ENCODE measurements at regions not wholly inside any gene's neighbourhood (a gene's known extent, or its start where the extent isn't known, plus 50 kb on each side); places are given as distances from the start of the nearest gene placed in this dataset.

DNA sequence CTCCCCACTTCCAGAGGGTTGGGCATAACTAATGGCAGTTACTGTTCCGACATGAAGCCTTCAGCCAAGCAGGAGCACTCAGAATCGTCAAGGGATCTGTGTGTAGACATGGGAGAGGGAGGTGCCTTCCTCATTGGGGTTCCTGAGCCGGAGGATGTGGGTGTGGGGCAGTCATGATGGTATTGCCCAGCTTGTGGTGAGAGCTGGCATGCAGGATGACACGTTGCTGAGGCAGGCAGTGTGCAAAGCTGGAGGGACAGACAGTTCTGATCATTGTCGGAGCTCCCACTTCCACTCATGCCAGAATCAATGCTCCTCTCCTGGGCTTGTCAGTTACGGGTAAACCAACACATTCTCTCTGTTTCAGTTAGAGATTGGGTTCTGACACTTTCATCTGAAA lies 83.9 kb upstream of the TSC22D1 start:
- H3K36me3 ChIP-seq = no peaks in the 10 kb centered on the region
- H3K27me3 ChIP-seq (replicated peaks in 1 of 7) = no peaks in the 10 kb centered on the region
- no peak overlapping the region for H3K4me3 ChIP-seq
- intact Hi-C loops (cut with DNase I; ENCODE audit: low total_unique reads) = no loop called here
- no peak overlapping the region for H3K27ac ChIP-seq
- 74 to 87% (median 81%) methylated on average over 6 of the region's 6 CpGs for WGBS, 5 donors
- DNase-seq = no peak
- H3K4me1 ChIP-seq = no peaks in the 10 kb centered on the region
- TF ChIP-seq, protein P1, sequence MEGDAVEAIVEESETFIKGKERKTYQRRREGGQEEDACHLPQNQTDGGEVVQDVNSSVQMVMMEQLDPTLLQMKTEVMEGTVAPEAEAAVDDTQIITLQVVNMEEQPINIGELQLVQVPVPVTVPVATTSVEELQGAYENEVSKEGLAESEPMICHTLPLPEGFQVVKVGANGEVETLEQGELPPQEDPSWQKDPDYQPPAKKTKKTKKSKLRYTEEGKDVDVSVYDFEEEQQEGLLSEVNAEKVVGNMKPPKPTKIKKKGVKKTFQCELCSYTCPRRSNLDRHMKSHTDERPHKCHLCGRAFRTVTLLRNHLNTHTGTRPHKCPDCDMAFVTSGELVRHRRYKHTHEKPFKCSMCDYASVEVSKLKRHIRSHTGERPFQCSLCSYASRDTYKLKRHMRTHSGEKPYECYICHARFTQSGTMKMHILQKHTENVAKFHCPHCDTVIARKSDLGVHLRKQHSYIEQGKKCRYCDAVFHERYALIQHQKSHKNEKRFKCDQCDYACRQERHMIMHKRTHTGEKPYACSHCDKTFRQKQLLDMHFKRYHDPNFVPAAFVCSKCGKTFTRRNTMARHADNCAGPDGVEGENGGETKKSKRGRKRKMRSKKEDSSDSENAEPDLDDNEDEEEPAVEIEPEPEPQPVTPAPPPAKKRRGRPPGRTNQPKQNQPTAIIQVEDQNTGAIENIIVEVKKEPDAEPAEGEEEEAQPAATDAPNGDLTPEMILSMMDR (IDR thresholded peaks at IDR 0.05 in 8 of 11, conservative IDR thresholded peaks at IDR 0.05 in 3 of 11) = no peak
- TF ChIP-seq POLR2AphosphoS5 (IDR thresholded peaks at IDR 0.05) = no peak
- no peak for TF ChIP-seq POLR2A (IDR thresholded peaks at IDR 0.05)
- H3K9me3 ChIP-seq = no peaks in the 10 kb centered on the region

DNA sequence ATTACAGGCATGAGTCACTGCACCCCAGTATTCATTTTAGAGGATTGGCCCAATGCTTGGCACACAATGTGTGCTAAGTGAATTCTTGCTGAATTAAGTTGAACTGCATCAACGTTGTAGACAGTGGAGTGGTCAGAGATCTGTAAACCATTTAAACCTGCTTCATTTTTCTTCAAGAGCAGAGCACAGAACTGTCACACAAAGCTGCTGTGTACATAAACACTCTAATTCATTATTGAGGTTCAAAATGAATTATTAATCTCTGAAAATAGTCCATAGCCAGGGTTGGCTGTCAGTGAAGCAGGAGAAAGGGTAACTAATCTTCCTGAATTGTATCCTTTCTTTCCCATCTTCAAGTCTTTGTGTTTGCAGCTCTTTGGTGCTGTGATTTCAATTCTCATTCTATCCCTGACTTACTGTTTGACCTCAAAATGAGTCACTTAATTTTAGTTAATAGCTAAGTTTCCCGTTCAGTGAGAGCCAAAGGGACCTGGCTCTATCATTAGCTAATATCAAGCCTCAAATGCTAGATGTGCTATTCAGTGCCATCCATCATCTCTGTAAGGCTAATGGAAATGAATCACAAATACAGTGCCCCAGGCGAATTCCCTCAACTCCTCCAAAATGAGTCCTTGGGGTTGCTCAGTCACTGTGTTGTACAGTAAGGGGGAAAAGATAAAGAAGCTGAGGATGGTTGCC lies 77.0 kb upstream of the TSC22D1 start:
- Histone ChIP-seq H3K27ac (no peak overlapping the region), H3K4me1 (no peaks in the 10 kb centered on the region), H3K9me3 (no peaks in the 10 kb centered on the region), H3K36me3 (no peaks in the 10 kb centered on the region), H3K4me3 (no peak overlapping the region), H3K27me3 (replicated peaks in 1 of 7) (no peaks in the 10 kb centered on the region)
- WGBS, 5 donors = 73 to 85% (median 80%) methylated on average over 3 of the region's 3 CpGs
- intact Hi-C loops (cut with DNase I; ENCODE audit: low total_unique reads) = no loop called here
- no peak for DNase-seq
- TF ChIP-seq POLR2AphosphoS5 (IDR thresholded peaks at IDR 0.05) (no peak), POLR2A (IDR thresholded peaks at IDR 0.05) (no peak)

- Histone ChIP-seq H3K36me3 (no peaks in the 10 kb centered on the region), H3K27me3 (replicated peaks in 1 of 7) (no peaks in the 10 kb centered on the region), H3K27ac (no peak overlapping the region), H3K9me3 (no peaks in the 10 kb centered on the region), H3K4me3 (no peak overlapping the region), H3K4me1 (no peaks in the 10 kb centered on the region)
- DNase-seq = no peak
- TF ChIP-seq POLR2AphosphoS5 (IDR thresholded peaks at IDR 0.05) (no peak), POLR2A (IDR thresholded peaks at IDR 0.05) (no peak)
- TF ChIP-seq, protein P1 (IDR thresholded peaks at IDR 0.05 in 8 of 11, conservative IDR thresholded peaks at IDR 0.05 in 3 of 11) = no peak
- intact Hi-C loops (cut with DNase I; ENCODE audit: low total_unique reads) = no loop called here
- WGBS, 5 donors = 89 to 95% (median 91%) methylated on average over 3 of the region's 3 CpGs
Measured at GRCh38 chr13:44652168-44652567, 76.0 kb upstream of the TSC22D1 start.

DNA sequence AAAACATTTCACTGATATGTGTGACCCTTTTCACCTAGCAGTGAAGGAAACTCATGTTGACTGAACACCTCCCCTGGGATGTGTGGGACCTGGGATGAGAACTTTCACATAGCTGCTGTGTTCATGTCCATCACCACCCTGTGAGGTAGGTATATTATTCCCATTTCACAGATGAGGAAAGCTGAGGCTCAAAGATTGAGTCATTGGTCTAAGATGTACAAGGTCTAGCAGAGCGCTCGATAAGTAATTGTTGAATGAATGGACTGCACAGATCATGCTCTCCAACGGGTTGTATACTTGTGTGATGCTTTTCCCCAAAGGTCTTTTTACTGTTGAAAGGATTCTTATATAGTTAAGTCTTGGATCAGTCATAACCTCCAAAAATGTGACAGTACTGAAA lies 75.6 kb upstream of the TSC22D1 start:
- 92 to 96% (median 93%) methylated on average over 3 of the region's 3 CpGs for WGBS, 5 donors
- Histone ChIP-seq H3K27me3 (replicated peaks in 1 of 7) (no peaks in the 10 kb centered on the region), H3K4me1 (no peaks in the 10 kb centered on the region)

More for the DNA sequence above, 75.6 kb upstream of the TSC22D1 start:
- Histone ChIP-seq H3K4me3 (no peak overlapping the region), H3K36me3 (no peaks in the 10 kb centered on the region), H3K9me3 (no peaks in the 10 kb centered on the region), H3K27ac (no peak overlapping the region)
- TF ChIP-seq, protein P1 (IDR thresholded peaks at IDR 0.05 in 8 of 11, conservative IDR thresholded peaks at IDR 0.05 in 3 of 11) = no peak
- TF ChIP-seq POLR2A (IDR thresholded peaks at IDR 0.05) = no peak
- intact Hi-C loops (cut with DNase I; ENCODE audit: low total_unique reads) = no loop called here
- no peak for DNase-seq

Data from spleen (tissue), 11 donors.